Tibial nerve (tissue), 4 donors: ENCODE measurements at regions not wholly inside any gene's neighbourhood (a gene's known extent, or its start where the extent isn't known, plus 50 kb on each side); places are given as distances from the start of the nearest gene placed in this dataset.
A peak's percentile ranks its signal among the peaks of the same experiment; 100 is the strongest.

ENCODE experiments used
- DNase-seq, 2 donors: peaks; one replicate each; pipeline ENCODE4 v3.0.0-alpha.2; 2019; ENCODE audit warnings: low spot score in 2 of 2
- H3K27ac ChIP-seq, 4 donors: fragments of 200-600 bp; sonication (generic) in 3 of 4; one replicate each; pipeline ENCODE4 v1.5.1; 2017 to 2019; ENCODE audit warnings: mild to moderate bottlenecking in 1 of 4
- H3K27me3 ChIP-seq, 2 donors: fragments of 200-600 bp; sonication (generic) in 1 of 2; one replicate each; pipeline versions ENCODE4 v1.5.1 to v1.6.0; 2017 to 2019
- H3K36me3 ChIP-seq, 3 donors: fragments of 200-600 bp; sonication (generic); one replicate each; pipeline ENCODE4 v1.5.1; 2018 to 2019
- H3K4me1 ChIP-seq, 4 donors: fragments of 200-600 bp; sonication (generic) in 3 of 4; one replicate each; pipeline ENCODE4 v1.5.1; 2017 to 2019
- H3K4me3 ChIP-seq, 4 donors: fragments of 200-600 bp; sonication (generic) in 3 of 4; one replicate each; pipeline ENCODE4 v1.5.1; 2017 to 2019; ENCODE audit warnings: mild to moderate bottlenecking in 1 of 4, moderate library complexity in 1 of 4
- H3K9me3 ChIP-seq, 4 donors: fragments of 200-600 bp; sonication (generic) in 3 of 4; one replicate each; pipeline ENCODE4 v1.5.1; 2017 to 2019
- EP300 ChIP-seq, 2 donors: sonication (generic); formaldehyde crosslinking; IDR thresholded peaks; one replicate each; pipeline ENCODE4 v1.6.1; 2017; ENCODE audit warnings: antibody characterized with exemption in 2 of 2, mild to moderate bottlenecking in 1 of 2
- POLR2A ChIP-seq, 2 donors: fragments of 450-650 bp; IDR thresholded peaks; one replicate each; pipeline ENCODE4 v1.6.1; 2017; ENCODE audit warnings: antibody characterized with exemption in 2 of 2, mild to moderate bottlenecking in 2 of 2, moderate library complexity in 2 of 2
- WGBS, 2 donors: methylation state at CpG; one replicate each; pipeline ENCODE4 v1.1.5; 2018; 5-methylcytosine and 5-hydroxymethylcytosine counted together
- TF ChIP-seq, protein P1 (sequence below), 5 experiments: fragments of 200-600 bp in 3 of 5; fragments of 450-650 bp in 2 of 5; sonication (generic) in 3 of 5; IDR thresholded peaks; one replicate each; pipeline ENCODE4 v1.5.1; 2016 to 2019; ENCODE audit warnings: antibody characterized with exemption in 5 of 5, mild to moderate bottlenecking in 3 of 5, moderate library complexity in 2 of 5

DNA sequence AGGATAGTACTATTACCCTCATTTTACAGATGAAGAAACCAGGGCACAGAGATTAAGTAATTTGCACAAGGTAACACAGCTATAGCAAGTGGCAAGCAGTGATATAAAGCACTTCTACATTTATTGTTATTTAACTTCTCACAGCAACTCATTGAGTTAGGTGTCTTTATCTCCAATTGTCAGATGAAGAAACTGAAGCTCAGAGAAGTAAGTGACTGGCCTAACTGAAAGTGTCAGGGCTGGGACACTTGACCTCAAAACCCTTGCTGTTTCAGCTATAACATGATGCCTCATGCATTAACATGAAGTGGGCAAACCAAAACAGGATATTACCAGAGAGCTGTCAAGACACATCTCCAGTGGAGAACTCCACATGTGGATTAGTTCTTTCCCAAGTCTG is 65.8 kb upstream of the LEKR1 start:
- Histone ChIP-seq H3K4me1 (peaks cover 0 to 5% (median 1%) of the 10 kb centered on the region in 4 donors), H3K27me3 (no peaks in the 10 kb centered on the region), H3K9me3 (no peaks in the 10 kb centered on the region), H3K4me3 (no peak overlapping the region), H3K27ac (no peak overlapping the region), H3K36me3 (no peaks in the 10 kb centered on the region)
- DNase-seq = no peak
- TF ChIP-seq EP300 (IDR thresholded peaks at IDR 0.05) (no peak), POLR2A (IDR thresholded peaks at IDR 0.05) (no peak)
- TF ChIP-seq, protein P1, sequence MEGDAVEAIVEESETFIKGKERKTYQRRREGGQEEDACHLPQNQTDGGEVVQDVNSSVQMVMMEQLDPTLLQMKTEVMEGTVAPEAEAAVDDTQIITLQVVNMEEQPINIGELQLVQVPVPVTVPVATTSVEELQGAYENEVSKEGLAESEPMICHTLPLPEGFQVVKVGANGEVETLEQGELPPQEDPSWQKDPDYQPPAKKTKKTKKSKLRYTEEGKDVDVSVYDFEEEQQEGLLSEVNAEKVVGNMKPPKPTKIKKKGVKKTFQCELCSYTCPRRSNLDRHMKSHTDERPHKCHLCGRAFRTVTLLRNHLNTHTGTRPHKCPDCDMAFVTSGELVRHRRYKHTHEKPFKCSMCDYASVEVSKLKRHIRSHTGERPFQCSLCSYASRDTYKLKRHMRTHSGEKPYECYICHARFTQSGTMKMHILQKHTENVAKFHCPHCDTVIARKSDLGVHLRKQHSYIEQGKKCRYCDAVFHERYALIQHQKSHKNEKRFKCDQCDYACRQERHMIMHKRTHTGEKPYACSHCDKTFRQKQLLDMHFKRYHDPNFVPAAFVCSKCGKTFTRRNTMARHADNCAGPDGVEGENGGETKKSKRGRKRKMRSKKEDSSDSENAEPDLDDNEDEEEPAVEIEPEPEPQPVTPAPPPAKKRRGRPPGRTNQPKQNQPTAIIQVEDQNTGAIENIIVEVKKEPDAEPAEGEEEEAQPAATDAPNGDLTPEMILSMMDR (IDR thresholded peaks at IDR 0.05) = no peak

DNA sequence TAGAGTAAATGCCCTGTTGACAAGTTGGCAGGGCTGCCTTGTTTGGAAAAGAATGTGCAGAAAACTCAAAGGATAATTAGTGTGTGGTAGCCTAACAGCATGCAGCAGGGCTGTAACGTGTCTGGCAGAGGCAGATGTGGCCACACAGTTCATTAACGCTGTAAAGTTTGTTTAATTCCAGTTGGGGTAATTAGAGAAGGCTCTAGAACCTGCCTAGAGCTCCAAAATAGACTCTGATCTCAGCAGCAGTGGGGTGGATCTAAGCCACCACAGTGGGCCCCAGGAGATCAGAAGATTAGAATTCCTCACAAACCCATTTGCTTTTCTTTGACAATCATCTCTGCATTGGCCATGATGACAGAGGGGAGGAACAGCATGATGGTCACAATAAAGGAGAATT is 65.1 kb upstream of the LEKR1 start:
- Histone ChIP-seq H3K27me3 (no peaks in the 10 kb centered on the region), H3K4me1 (peaks cover 0 to 5% (median 1%) of the 10 kb centered on the region in 4 donors), H3K27ac (no peak overlapping the region), H3K36me3 (no peaks in the 10 kb centered on the region), H3K4me3 (no peak overlapping the region), H3K9me3 (no peaks in the 10 kb centered on the region)
- TF ChIP-seq POLR2A (IDR thresholded peaks at IDR 0.05) (no peak), EP300 (IDR thresholded peaks at IDR 0.05) (no peak)
- TF ChIP-seq, protein P1 (IDR thresholded peaks at IDR 0.05) = no peak
- DNase-seq = no peak
- WGBS, 2 donors = 23 to 28% methylated on average over 2 of the region's 2 CpGs

DNA sequence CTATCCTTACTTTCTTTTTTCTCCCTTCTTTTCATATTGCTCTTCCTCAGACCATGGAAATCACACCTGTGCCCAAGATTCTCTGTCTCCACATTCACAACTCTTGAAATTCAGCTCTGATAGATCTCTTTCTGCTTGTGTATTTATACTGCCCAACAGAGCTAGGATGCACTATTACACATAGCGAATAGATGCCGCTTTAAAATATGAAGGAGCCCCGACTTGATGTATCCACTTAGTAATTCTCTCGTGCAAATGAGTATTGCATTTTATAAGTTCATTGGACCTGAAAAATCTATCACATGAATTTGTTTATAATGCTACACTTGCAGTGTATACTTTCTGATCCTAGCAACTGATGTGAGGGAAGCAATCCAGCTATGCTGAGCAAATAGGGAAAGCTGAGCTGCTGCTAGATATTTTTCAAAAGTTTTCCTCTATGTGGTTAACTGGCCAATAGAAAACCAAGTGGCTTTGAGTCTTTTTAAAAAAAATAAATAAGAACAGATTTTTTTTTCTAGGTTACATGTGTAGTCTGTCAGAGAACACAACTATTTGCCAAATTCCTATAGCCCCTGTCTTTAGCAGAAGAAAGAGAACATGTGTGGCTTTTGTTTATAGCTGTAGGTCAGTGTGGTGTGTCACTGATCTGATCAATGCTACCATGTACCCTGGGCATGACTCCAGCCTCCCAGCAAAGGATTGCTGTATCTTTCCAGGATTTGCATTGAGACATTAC is 64.3 kb upstream of the LEKR1 start:
- Histone ChIP-seq H3K27ac (peak overlapping the region in 1 of 4 donors; percentile 7), H3K27me3 (no peaks in the 10 kb centered on the region), H3K36me3 (no peaks in the 10 kb centered on the region), H3K4me1 (peaks cover 0 to 5% (median 1%) of the 10 kb centered on the region in 4 donors), H3K9me3 (no peaks in the 10 kb centered on the region), H3K4me3 (no peak overlapping the region)
- WGBS, 2 donors = 63 to 67% methylated on average over 4 of the region's 4 CpGs
- no peak for DNase-seq
- TF ChIP-seq POLR2A (IDR thresholded peaks at IDR 0.05) (no peak), EP300 (IDR thresholded peaks at IDR 0.05) (no peak)
- TF ChIP-seq, protein P1 (IDR thresholded peaks at IDR 0.05) = no peak

DNA sequence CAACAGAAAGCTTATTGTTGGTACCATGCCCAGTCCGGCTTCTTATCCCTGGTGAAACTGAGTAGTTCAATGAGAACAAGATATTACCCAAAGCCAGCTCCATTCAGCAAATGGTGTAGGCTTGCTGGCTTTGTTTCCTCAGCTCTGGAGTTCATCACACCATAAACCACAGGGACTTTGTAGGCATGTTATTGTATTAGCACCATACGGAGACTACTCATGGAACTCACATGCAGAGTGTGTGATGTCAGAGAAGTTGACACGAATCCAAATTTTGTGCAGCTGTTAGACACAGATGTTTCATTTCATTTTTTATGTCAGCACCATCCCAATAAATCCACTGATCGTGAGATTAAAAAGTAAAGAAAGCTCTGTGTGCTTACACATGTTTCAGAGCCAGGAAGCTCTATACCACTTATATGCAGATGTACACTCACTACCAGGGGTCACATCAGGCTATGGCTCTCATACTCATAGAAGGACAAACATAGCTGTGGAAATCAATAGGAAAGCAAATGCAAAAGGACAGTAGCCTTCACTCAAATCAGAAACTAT is 63.4 kb upstream of the LEKR1 start:
- WGBS, 2 donors = 35 to 39% methylated on average over 4 of the region's 4 CpGs
- TF ChIP-seq, protein P1 (IDR thresholded peaks at IDR 0.05) = no peak
- TF ChIP-seq POLR2A (IDR thresholded peaks at IDR 0.05) (no peak), EP300 (IDR thresholded peaks at IDR 0.05) (no peak)
- Histone ChIP-seq H3K36me3 (no peaks in the 10 kb centered on the region), H3K4me3 (no peak overlapping the region), H3K27ac (no peak overlapping the region), H3K27me3 (no peaks in the 10 kb centered on the region), H3K9me3 (no peaks in the 10 kb centered on the region), H3K4me1 (peaks cover 0 to 5% (median 1%) of the 10 kb centered on the region in 4 donors)
- DNase-seq = no peak

DNA sequence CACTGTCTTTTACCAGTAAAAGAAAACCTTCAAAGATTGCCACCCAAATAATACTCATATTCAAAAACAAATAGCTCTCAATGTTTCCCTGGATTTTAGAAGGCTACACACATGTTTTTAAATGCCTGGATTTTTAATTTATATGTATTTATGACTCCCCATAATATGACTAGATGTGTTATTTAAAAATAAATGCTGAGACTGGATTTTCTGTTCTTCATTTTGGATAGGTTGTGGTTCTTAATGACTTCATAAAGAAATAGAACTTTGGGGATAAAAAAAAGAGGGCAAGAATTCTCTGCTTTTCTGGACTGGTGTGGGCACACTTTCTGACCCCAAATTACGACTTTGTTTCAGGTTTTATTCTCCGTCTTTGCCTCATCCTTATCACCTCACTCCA is 62.8 kb upstream of the LEKR1 start:
- 78 to 83% methylated on average over 2 of the region's 2 CpGs for WGBS, 2 donors
- no peak for TF ChIP-seq EP300 (IDR thresholded peaks at IDR 0.05)
- TF ChIP-seq, protein P1 (IDR thresholded peaks at IDR 0.05) = no peak
- no peak for TF ChIP-seq POLR2A (IDR thresholded peaks at IDR 0.05)
- Histone ChIP-seq H3K27me3 (no peaks in the 10 kb centered on the region), H3K36me3 (no peaks in the 10 kb centered on the region), H3K9me3 (no peaks in the 10 kb centered on the region), H3K4me3 (no peak overlapping the region), H3K27ac (no peak overlapping the region), H3K4me1 (peaks cover 0 to 5% (median 1%) of the 10 kb centered on the region in 4 donors)
- no peak for DNase-seq
